ENCODE measurements at regions not wholly inside any gene's neighbourhood (a gene's known extent, or its start where the extent isn't known, plus 50 kb on each side); places are given as distances from the start of the nearest gene placed in this dataset.

- ChIA-PET POLR2A (no interaction called here), CTCF (no interaction called here), RAD21 (ENCODE audit: low non-redundant PET in 1 of 2, low total read pairs in 2 of 2, uncharacterized antibody in 2 of 2, unreplicated experiment in 2 of 2) (no interaction called here)
- Histone ChIP-seq H3K9ac (ENCODE audit: low read length) (no peak overlapping the region), H3K9me3 (ENCODE audit: control insufficient read depth in 1 of 2, insufficient read depth in 1 of 2, low read depth in 1 of 2, low read length in 2 of 2) (no peaks in the 10 kb centered on the region), H2AFZ (ENCODE audit: low read depth, low read length, poor library complexity, severe bottlenecking) (no peak overlapping the region), H3K36me3 (ENCODE audit: control insufficient read depth in 1 of 2, insufficient read depth in 2 of 2, low read length in 2 of 2) (no peaks in the 10 kb centered on the region), H3K9me2 (ENCODE audit: insufficient read depth) (no peaks in the 10 kb centered on the region), H3K27me3 (ENCODE audit: insufficient read depth, low read length) (peaks cover 5% of the 10 kb centered on the region; the same call in 1 of the 2 replicates), H3K4me3 (replicated peaks in 1 of 2; ENCODE audit: low read depth in 1 of 2, low read length in 2 of 2) (no peak overlapping the region), H3K79me2 (ENCODE audit: insufficient read depth, low read length) (no peaks in the 10 kb centered on the region), H3K4me2 (ENCODE audit: low read length) (no peak overlapping the region), H4K20me1 (ENCODE audit: insufficient read depth) (no peaks in the 10 kb centered on the region), H3K4me1 (ENCODE audit: control insufficient read depth in 1 of 2, insufficient read depth in 2 of 2, low read length in 2 of 2) (no peaks in the 10 kb centered on the region), H3K27ac (ENCODE audit: low read depth, low read length) (no peak overlapping the region)
- TF ChIP-seq ZNF274 (IDR thresholded peaks at IDR 0.05; ENCODE audit: low read depth, low read length): no peak
- no peak for TF ChIP-seq POLR2AphosphoS5 (IDR thresholded peaks at IDR 0.05; ENCODE audit: low read depth, low read length)
- TF ChIP-seq SIN3A (IDR thresholded peaks at IDR 0.05; ENCODE audit: low read depth): no peak
- TF ChIP-seq SP1 (IDR thresholded peaks at IDR 0.05; ENCODE audit: low read depth): no peak
- no peak for TF ChIP-seq REST (IDR thresholded peaks at IDR 0.05; ENCODE audit: low read depth)
- no peak for TF ChIP-seq FOSL1 (IDR thresholded peaks at IDR 0.05; ENCODE audit: low read depth)
- TF ChIP-seq ATF3 (IDR thresholded peaks at IDR 0.05): no peak
- TF ChIP-seq ELF1 (IDR thresholded peaks at IDR 0.05; ENCODE audit: borderline replicate concordance, low read depth): no peak
- TF ChIP-seq CTCF (IDR thresholded peaks at IDR 0.05 in 2 of 3, conservative IDR thresholded peaks at IDR 0.05 in 1 of 3; ENCODE audit: borderline replicate concordance in 1 of 3, insufficient read depth in 1 of 3, low read depth in 2 of 3, low read length in 2 of 3): no peak
- no peak for TF ChIP-seq EGR1 (IDR thresholded peaks at IDR 0.05; ENCODE audit: low read depth)
- TF ChIP-seq RAD21 (IDR thresholded peaks at IDR 0.05; ENCODE audit: low read depth): no peak
- DNase-seq (ENCODE audit: low read depth, low spot score) (no peak), ATAC-seq (no peak)
- no TSS peak for BruUV-seq (replicated peaks)
- intact Hi-C loops (cut with micrococcal nuclease): no loop called here
These were observed 555.9 kb downstream of the BCOR start for GRCh38 chrX:39541881-39542280.

All from HCT116 (cell line).